ENCODE measurements at regions not wholly inside any gene's neighbourhood (a gene's known extent, or its start where the extent isn't known, plus 50 kb on each side); places are given as distances from the start of the nearest gene placed in this dataset.
"Not testable (repeated sequence)": the region's sequence is repeated elsewhere in the genome, so short reads cannot be mapped to it uniquely, and the experiment has no call there.

DNA sequence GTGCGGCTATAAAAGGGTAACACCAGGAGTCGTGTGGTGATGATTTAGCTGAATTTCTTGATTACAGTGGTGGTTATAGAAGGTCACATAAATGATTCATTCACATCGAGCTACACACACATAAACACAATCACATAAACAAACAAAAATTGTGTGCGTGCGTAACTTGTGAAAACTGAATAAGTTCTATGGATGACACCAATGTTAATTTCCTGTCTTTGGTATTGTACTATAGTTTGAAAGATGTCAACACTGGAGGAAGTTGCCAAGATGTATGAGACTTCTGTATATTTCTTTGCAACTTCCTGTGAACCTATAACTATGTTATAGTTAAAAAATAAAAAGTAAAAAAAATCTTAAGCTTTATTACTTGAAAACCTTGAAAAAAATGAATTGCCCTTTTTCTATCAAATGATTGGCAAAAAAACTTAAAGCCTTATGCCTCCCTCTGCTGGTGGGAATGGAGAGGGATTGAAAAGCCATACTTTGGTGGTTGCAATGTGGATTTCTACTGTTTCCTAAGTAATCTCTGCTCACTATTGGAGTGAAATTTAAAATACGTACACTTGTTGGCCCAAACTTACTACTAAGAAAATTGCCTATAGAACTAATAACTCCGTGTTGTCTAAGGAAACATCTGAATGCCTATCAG, 227.7 kb downstream of the RPIA start:
- DNase-seq (ENCODE audit: low read depth, low spot score) = no peak
- no peaks in the 10 kb centered on the region for H3K4me1 ChIP-seq (ENCODE audit: control insufficient read depth, insufficient read depth, low read length)
- no peak overlapping the region for H3K27ac ChIP-seq (ENCODE audit: low read length)
- no peaks in the 10 kb centered on the region for H3K27me3 ChIP-seq (ENCODE audit: control insufficient read depth, insufficient read depth, low read length)
- H3K9me3 ChIP-seq (ENCODE audit: control insufficient read depth, insufficient read depth, low read length) = no peaks in the 10 kb centered on the region
- no peak overlapping the region for H3K4me3 ChIP-seq (ENCODE audit: low read length)
- no peaks in the 10 kb centered on the region for H3K36me3 ChIP-seq (ENCODE audit: control insufficient read depth, insufficient read depth, low read length)
- no CpG with 5 or more reads among the region's 7 CpGs for WGBS (ENCODE audit: insufficient coverage, insufficient read length)

DNA sequence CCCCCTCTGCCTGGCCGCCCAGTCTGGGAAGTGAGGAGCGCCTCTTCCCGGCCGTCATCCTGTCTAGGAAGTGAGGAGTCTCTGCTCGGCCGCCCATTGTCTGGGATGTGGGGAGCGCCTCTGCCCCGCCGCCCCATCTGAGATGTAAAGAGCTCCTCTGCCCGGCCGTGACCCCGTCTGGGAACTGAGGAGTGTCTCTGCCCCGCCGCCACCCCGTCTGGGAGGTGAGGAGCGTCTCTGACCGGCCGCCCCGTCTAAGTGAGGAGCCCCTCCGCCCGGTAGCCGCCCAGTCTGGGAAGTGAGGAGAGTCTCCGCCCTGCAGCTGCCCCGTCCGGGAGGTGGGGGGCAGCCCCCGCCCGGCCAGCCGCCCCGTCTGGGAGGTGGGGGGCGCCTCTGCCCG, 228.9 kb downstream of the RPIA start:
- H3K9me3 ChIP-seq (ENCODE audit: control insufficient read depth, insufficient read depth, low read length); DNase-seq (ENCODE audit: low read depth, low spot score); H3K36me3 ChIP-seq (ENCODE audit: control insufficient read depth, insufficient read depth, low read length); H3K4me3 ChIP-seq (ENCODE audit: low read length); H3K27ac ChIP-seq (ENCODE audit: low read length); H3K27me3 ChIP-seq (ENCODE audit: control insufficient read depth, insufficient read depth, low read length); H3K4me1 ChIP-seq (ENCODE audit: control insufficient read depth, insufficient read depth, low read length): not testable (repeated sequence)
- WGBS (ENCODE audit: insufficient coverage, insufficient read length) = no CpG with 5 or more reads among the region's 31 CpGs

DNA sequence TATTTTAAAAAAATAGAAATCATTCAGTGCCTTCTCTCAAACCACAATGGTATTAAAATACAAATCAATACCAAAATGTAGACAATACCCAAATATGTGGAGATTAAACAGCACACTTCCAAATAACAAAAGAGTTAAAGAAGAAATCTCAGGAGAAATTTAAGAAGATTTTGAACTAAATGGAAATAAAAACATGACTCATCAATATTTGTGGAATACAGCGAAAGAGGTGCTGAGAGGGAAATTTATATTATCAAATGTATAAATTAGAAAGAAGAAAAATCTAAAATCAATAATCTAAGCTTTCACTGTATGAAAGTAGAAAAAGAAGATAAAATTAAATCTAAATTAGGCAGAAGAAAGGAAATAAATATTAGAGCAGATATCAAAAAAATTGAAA, 233.1 kb downstream of the RPIA start:
- H3K4me1 ChIP-seq (ENCODE audit: control insufficient read depth, insufficient read depth, low read length) = no peaks in the 10 kb centered on the region
- no peaks in the 10 kb centered on the region for H3K36me3 ChIP-seq (ENCODE audit: control insufficient read depth, insufficient read depth, low read length)
- DNase-seq (ENCODE audit: low read depth, low spot score) = no peak
- H3K4me3 ChIP-seq (ENCODE audit: low read length) = no peak overlapping the region
- H3K27ac ChIP-seq (ENCODE audit: low read length) = no peak overlapping the region
- H3K27me3 ChIP-seq (ENCODE audit: control insufficient read depth, insufficient read depth, low read length) = no peaks in the 10 kb centered on the region
- H3K9me3 ChIP-seq (ENCODE audit: control insufficient read depth, insufficient read depth, low read length) = no peaks in the 10 kb centered on the region
- no CpG with 5 or more reads among the region's 1 CpG for WGBS (ENCODE audit: insufficient coverage, insufficient read length)

DNA sequence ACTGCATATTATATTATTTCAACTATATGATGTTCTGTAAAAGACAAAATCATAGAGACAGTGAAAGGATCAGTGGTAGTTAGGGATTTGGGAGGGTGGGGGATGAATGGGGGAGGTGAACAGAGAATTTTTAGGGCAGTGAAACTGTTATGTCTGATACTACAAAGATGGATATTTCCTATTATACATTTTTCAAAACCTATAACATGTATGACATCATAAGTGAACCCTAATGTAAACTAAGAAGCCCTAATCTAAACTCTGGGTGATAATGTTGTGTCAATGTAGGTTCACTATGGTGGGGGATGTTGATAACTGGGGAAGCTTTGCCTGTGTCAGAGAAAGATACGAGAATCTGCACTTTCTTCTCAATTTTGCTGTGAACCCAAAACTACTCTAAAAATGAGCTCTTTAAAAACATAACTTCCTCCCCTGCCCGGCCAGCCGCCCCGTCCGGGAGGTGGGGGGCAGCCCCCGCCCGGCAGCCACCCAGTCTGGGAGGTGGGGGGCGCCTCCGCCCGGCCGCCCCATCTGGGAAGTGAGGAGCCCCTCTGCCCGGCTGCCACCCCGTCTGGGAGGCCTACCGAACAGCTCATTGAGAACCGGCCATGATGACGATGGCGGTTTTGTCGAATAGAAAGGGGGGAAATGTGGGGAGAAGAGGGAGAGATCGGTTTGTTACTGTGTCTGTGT, 234.4 kb downstream of the RPIA start:
- DNase-seq (ENCODE audit: low read depth, low spot score) = no peak
- Histone ChIP-seq H3K27me3 (ENCODE audit: control insufficient read depth, insufficient read depth, low read length) (no peaks in the 10 kb centered on the region), H3K27ac (ENCODE audit: low read length) (no peak overlapping the region), H3K4me1 (ENCODE audit: control insufficient read depth, insufficient read depth, low read length) (no peaks in the 10 kb centered on the region), H3K36me3 (ENCODE audit: control insufficient read depth, insufficient read depth, low read length) (no peaks in the 10 kb centered on the region), H3K9me3 (ENCODE audit: control insufficient read depth, insufficient read depth, low read length) (no peaks in the 10 kb centered on the region), H3K4me3 (ENCODE audit: low read length) (no peak overlapping the region)
- WGBS (ENCODE audit: insufficient coverage, insufficient read length) = no CpG with 5 or more reads among the region's 19 CpGs

DNA sequence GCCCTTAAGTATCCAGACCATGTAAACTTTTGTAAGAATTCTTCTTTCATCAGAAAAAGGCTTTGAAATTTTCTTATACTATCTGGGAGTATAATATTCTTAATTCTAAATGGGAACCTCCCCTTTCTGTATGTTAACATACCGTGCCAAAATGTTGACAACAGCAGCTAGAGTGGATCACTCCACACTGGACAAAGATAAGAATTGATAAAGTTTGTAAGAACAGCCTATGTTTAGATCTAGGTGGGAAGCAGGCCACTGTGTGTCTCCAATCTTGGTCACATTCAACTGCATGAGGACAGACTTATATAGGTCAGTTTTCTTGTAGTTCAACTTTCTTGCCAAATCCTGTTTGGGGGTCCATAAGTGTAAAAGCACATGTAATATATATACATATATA, 235.7 kb downstream of the RPIA start:
- no peaks in the 10 kb centered on the region for H3K36me3 ChIP-seq (ENCODE audit: control insufficient read depth, insufficient read depth, low read length)
- H3K4me3 ChIP-seq (ENCODE audit: low read length) = no peak overlapping the region
- H3K4me1 ChIP-seq (ENCODE audit: control insufficient read depth, insufficient read depth, low read length) = no peaks in the 10 kb centered on the region
- H3K9me3 ChIP-seq (ENCODE audit: control insufficient read depth, insufficient read depth, low read length) = no peaks in the 10 kb centered on the region; the same call in 1 of the 2 replicates
- DNase-seq (ENCODE audit: low read depth, low spot score) = no peak
- no peaks in the 10 kb centered on the region for H3K27me3 ChIP-seq (ENCODE audit: control insufficient read depth, insufficient read depth, low read length)
- no CpG with 5 or more reads among the region's 1 CpG for WGBS (ENCODE audit: insufficient coverage, insufficient read length)
- no peak overlapping the region for H3K27ac ChIP-seq (ENCODE audit: low read length)

DNA sequence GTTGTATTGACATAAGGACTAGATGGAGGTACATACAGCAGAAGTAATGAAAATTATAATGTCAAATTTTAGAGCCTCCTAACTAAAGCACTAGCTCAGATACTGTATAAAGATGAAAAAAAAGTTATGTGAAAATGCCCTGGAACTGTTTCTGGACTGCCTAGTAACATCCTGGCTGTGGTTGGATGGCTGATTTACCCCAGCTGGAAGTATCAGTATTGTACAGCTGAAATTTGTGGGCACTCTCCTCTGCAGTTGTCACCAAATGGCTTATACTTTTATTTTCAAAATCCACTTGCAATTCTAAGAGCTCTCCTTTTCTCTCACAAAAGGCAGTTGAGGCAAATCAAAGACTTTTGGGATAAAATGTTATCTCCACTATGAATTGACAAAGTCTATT, 239.2 kb downstream of the RPIA start:
- H3K9me3 ChIP-seq (ENCODE audit: control insufficient read depth, insufficient read depth, low read length) = peaks cover 1% of the 10 kb centered on the region

DNA sequence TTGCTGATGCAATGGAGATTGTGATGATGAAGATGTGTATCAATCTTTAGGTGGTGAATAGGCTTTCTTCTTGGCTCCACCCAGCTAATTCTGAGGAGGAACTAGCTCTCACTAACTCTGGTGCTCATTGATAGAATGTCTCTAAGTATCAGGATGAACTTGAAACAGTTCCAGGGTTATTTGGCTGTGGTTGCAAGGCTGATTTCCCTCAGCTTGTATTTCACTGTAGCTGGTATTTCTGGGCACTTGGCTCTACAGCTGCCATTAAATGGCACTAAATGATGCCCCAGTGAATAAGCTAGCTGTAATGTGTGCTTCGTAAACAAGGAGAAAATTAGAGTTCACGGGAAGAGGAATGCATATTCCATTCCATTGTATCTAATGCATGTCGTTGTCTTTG, 241.2 kb downstream of the RPIA start:
- DNase-seq (ENCODE audit: low read depth, low spot score) = no peak
- H3K27ac ChIP-seq (ENCODE audit: low read length) = no peak overlapping the region
- no peaks in the 10 kb centered on the region for H3K4me1 ChIP-seq (ENCODE audit: control insufficient read depth, insufficient read depth, low read length)
- H3K4me3 ChIP-seq (ENCODE audit: low read length) = no peak overlapping the region
- WGBS (ENCODE audit: insufficient coverage, insufficient read length) = no CpG with 5 or more reads among the region's 3 CpGs
- H3K36me3 ChIP-seq (ENCODE audit: control insufficient read depth, insufficient read depth, low read length) = no peaks in the 10 kb centered on the region
- no peaks in the 10 kb centered on the region for H3K27me3 ChIP-seq (ENCODE audit: control insufficient read depth, insufficient read depth, low read length)
- peaks cover 1% of the 10 kb centered on the region for H3K9me3 ChIP-seq (ENCODE audit: control insufficient read depth, insufficient read depth, low read length)

More for the DNA sequence above, 239.2 kb downstream of the RPIA start:
- H3K27ac ChIP-seq (ENCODE audit: low read length) = no peak overlapping the region
- no peak overlapping the region for H3K4me3 ChIP-seq (ENCODE audit: low read length)
- H3K36me3 ChIP-seq (ENCODE audit: control insufficient read depth, insufficient read depth, low read length) = no peaks in the 10 kb centered on the region
- no peak for DNase-seq (ENCODE audit: low read depth, low spot score)
- H3K4me1 ChIP-seq (ENCODE audit: control insufficient read depth, insufficient read depth, low read length) = no peaks in the 10 kb centered on the region
- H3K27me3 ChIP-seq (ENCODE audit: control insufficient read depth, insufficient read depth, low read length) = no peaks in the 10 kb centered on the region

DNA sequence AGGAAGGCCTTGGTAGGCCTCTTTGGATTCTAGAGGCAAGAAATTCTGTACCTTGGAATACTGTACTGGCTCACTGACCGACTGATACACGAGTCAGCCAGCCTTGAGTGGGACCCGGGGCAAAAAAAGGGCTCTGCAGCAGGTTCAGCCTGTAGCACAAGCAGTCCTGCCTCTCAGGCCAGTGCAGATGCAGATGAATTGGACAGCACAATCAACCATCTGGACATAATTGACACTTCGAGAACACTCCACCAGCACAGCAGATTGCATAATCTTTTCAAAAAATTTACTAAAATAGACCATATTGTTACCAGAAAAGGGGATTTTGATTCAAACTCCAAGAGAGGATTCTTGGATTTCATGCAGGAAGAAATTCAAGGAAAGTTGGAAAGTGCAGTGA, 241.6 kb downstream of the RPIA start:
- WGBS (ENCODE audit: insufficient coverage, insufficient read length) = no CpG with 5 or more reads among the region's 4 CpGs
- Histone ChIP-seq H3K4me3 (ENCODE audit: low read length) (no peak overlapping the region), H3K27ac (ENCODE audit: low read length) (no peak overlapping the region), H3K9me3 (ENCODE audit: control insufficient read depth, insufficient read depth, low read length) (peaks cover 1% of the 10 kb centered on the region), H3K4me1 (ENCODE audit: control insufficient read depth, insufficient read depth, low read length) (no peaks in the 10 kb centered on the region), H3K27me3 (ENCODE audit: control insufficient read depth, insufficient read depth, low read length) (no peaks in the 10 kb centered on the region), H3K36me3 (ENCODE audit: control insufficient read depth, insufficient read depth, low read length) (no peaks in the 10 kb centered on the region)
- DNase-seq (ENCODE audit: low read depth, low spot score) = no peak

DNA sequence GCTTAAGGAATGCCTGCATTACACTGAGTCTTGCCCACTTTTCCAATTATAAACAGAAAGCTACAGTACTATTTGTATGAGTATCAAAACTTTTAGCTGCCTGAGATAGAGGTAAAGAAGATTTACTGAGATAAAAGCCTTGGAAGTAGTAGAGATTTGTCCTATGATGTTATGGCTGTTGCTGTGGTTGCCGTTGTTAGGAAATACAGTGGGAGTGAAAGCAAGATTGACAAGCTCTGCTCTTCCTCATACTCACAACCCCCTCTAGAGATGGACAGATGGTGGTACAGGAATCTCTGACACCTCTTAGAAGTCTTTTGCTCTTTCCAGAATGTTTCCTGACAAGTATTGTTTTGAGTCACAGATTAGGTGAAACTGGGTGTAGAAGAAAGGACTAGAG, 242.5 kb downstream of the RPIA start:
- Histone ChIP-seq H3K9me3 (ENCODE audit: control insufficient read depth, insufficient read depth, low read length) (peaks cover 1% of the 10 kb centered on the region), H3K4me3 (ENCODE audit: low read length) (no peak overlapping the region), H3K27me3 (ENCODE audit: control insufficient read depth, insufficient read depth, low read length) (no peaks in the 10 kb centered on the region), H3K4me1 (ENCODE audit: control insufficient read depth, insufficient read depth, low read length) (no peaks in the 10 kb centered on the region), H3K27ac (ENCODE audit: low read length) (no peak overlapping the region), H3K36me3 (ENCODE audit: control insufficient read depth, insufficient read depth, low read length) (no peaks in the 10 kb centered on the region)
- DNase-seq (ENCODE audit: low read depth, low spot score) = no peak
- no CpG with 5 or more reads among the region's 1 CpG for WGBS (ENCODE audit: insufficient coverage, insufficient read length)

DNA sequence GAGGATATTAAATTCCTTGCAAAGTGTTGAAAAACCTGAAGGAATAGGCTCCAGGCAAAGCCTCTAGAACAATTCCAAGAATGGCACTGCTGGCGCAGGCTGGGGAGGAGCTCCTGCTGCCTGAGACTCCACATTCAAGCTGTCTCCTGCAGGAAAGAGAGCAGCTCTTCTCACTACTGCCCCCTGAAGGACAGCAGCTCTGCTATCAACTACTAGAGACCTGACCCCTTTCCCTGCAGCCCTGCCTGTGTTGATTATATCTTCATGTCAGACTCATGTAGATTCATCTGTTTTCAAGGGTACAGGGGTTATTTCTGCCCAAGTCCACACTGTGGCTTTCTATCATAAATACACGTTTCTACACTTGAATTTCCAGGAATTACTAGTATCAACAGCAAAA, 249.7 kb downstream of the RPIA start:
- not testable (repeated sequence) for DNase-seq (ENCODE audit: low read depth, low spot score)

DNA sequence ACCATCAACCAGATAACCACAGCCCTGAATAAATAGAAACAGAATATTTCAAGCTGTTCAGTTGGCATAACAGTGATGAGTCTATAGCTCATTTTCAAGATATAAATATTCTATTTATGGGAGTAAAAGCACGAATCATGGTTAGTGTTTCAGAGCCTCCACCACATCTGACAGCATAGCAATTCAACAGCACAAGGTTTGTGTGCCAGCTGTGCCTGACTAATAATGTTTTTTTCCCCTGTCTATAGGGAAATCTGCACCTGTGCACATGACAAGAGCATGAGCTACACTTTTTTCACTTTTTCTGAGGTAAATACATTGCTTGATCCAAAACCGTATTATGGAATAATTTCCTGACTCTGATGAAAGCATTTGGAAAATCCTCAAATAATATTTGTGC, 251.3 kb downstream of the RPIA start:
- no peaks in the 10 kb centered on the region for H3K27me3 ChIP-seq (ENCODE audit: control insufficient read depth, insufficient read depth, low read length)
- WGBS (ENCODE audit: insufficient coverage, insufficient read length) = no CpG with 5 or more reads among the region's 2 CpGs
- H3K9me3 ChIP-seq (ENCODE audit: control insufficient read depth, insufficient read depth, low read length) = no peaks in the 10 kb centered on the region; the same call in 1 of the 2 replicates
- no peaks in the 10 kb centered on the region for H3K4me1 ChIP-seq (ENCODE audit: control insufficient read depth, insufficient read depth, low read length)
- no peak for DNase-seq (ENCODE audit: low read depth, low spot score)
- H3K27ac ChIP-seq (ENCODE audit: low read length) = no peak overlapping the region
- H3K4me3 ChIP-seq (ENCODE audit: low read length) = no peak overlapping the region
- no peaks in the 10 kb centered on the region for H3K36me3 ChIP-seq (ENCODE audit: control insufficient read depth, insufficient read depth, low read length)

More for the DNA sequence above, 249.7 kb downstream of the RPIA start:
- no CpG with 5 or more reads among the region's 2 CpGs for WGBS (ENCODE audit: insufficient coverage, insufficient read length)
- not testable (repeated sequence) for H3K36me3 ChIP-seq (ENCODE audit: control insufficient read depth, insufficient read depth, low read length); H3K27me3 ChIP-seq (ENCODE audit: control insufficient read depth, insufficient read depth, low read length); H3K27ac ChIP-seq (ENCODE audit: low read length); H3K9me3 ChIP-seq (ENCODE audit: control insufficient read depth, insufficient read depth, low read length); H3K4me1 ChIP-seq (ENCODE audit: control insufficient read depth, insufficient read depth, low read length); H3K4me3 ChIP-seq (ENCODE audit: low read length)

Data from iPS DF 6.9 (cell line).